ENCODE measurements at regions not wholly inside any gene's neighbourhood (a gene's known extent, or its start where the extent isn't known, plus 50 kb on each side); places are given as distances from the start of the nearest gene placed in this dataset.

DNA sequence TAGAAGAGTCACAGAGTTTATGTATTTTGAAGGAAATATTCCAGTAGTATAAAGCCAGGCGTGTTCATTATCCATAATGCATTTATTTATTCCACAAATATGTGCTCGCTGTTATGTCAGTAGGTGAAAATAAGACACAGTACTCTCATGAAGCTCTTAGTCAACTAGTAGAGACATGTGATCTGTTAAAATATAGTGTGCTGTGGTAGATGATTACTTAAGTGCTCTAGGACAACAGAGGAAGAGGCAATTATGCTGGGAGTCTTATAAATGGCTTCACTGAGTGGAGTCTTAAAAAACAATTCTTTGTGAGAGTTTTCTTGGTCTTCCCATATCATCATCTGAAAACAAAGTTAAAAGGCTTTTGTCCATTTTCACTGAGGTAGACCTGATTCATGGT is 457.3 kb downstream of the XIRP2 start:
- TF ChIP-seq POLR2A (IDR thresholded peaks at IDR 0.05) (no peak), POLR2AphosphoS5 (IDR thresholded peaks at IDR 0.05) (no peak)
- TF ChIP-seq, protein P1, sequence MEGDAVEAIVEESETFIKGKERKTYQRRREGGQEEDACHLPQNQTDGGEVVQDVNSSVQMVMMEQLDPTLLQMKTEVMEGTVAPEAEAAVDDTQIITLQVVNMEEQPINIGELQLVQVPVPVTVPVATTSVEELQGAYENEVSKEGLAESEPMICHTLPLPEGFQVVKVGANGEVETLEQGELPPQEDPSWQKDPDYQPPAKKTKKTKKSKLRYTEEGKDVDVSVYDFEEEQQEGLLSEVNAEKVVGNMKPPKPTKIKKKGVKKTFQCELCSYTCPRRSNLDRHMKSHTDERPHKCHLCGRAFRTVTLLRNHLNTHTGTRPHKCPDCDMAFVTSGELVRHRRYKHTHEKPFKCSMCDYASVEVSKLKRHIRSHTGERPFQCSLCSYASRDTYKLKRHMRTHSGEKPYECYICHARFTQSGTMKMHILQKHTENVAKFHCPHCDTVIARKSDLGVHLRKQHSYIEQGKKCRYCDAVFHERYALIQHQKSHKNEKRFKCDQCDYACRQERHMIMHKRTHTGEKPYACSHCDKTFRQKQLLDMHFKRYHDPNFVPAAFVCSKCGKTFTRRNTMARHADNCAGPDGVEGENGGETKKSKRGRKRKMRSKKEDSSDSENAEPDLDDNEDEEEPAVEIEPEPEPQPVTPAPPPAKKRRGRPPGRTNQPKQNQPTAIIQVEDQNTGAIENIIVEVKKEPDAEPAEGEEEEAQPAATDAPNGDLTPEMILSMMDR (IDR thresholded peaks at IDR 0.05 in 8 of 11, conservative IDR thresholded peaks at IDR 0.05 in 3 of 11), result no peak
- H3K27ac ChIP-seq, result no peak overlapping the region
- H3K36me3 ChIP-seq, result no peaks in the 10 kb centered on the region
- H3K4me3 ChIP-seq, result no peak overlapping the region
- WGBS, 5 donors, result 85 to 93% (median 89%) methylated on average over 2 of the region's 2 CpGs
- DNase-seq, result no peak
- no peaks in the 10 kb centered on the region for H3K4me1 ChIP-seq
- H3K9me3 ChIP-seq, result no peaks in the 10 kb centered on the region
- H3K27me3 ChIP-seq (replicated peaks in 1 of 7), result no peaks in the 10 kb centered on the region
- intact Hi-C loops (cut with DNase I; ENCODE audit: low total_unique reads), result no loop called here

DNA sequence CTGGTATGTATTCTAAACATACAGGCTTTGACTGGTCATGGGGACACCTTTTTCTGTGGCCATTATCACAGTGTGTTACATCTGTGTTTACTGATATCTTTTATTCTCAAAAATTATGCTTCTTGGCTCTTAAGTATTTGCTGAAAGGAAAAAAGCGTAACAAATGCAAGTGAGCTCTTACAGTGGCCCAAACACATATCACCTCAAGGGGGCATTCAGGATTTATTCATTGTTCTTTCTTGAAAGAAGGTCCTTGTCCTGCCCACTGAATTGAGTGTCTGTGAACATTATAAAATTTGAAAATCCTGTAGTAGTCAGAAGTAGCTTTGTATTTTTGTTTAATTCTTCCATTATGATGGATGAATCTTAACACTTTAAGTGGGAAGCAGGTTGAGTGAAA is 454.5 kb downstream of the XIRP2 start:
- Histone ChIP-seq H3K4me3 (no peak overlapping the region), H3K9me3 (no peaks in the 10 kb centered on the region), H3K36me3 (no peaks in the 10 kb centered on the region), H3K27ac (no peak overlapping the region), H3K27me3 (replicated peaks in 1 of 7) (no peaks in the 10 kb centered on the region), H3K4me1 (no peaks in the 10 kb centered on the region)
- no peak for DNase-seq
- TF ChIP-seq POLR2AphosphoS5 (IDR thresholded peaks at IDR 0.05) (no peak), POLR2A (IDR thresholded peaks at IDR 0.05) (no peak)
- TF ChIP-seq, protein P1 (IDR thresholded peaks at IDR 0.05 in 8 of 11, conservative IDR thresholded peaks at IDR 0.05 in 3 of 11), result no peak
- WGBS, 5 donors, result 75 to 91% (median 89%) methylated on average over 1 of the region's 1 CpG
- intact Hi-C loops (cut with DNase I; ENCODE audit: low total_unique reads), result no loop called here

DNA sequence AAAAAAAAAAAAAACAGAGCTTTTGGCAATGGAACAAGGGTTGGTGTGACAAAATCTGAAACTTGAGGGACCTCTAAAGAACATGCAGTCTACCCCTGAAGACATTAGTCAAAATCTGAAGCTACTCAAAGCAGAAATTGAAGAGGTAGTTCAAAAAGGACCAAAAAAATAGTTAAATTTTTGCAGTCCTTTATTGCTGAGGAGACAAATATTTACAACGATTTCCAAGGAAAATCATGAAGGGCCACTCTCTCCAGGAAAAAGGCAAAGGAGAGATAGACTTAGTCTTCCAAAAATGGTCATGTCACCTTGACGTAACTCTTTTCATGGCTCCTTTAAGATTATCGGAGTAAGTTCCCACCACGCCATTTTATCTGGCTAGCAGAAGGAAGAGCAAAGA is 452.0 kb downstream of the XIRP2 start:
- Histone ChIP-seq H3K36me3 (no peaks in the 10 kb centered on the region), H3K27me3 (replicated peaks in 1 of 7) (no peaks in the 10 kb centered on the region), H3K27ac (no peak overlapping the region), H3K9me3 (no peaks in the 10 kb centered on the region), H3K4me1 (no peaks in the 10 kb centered on the region), H3K4me3 (no peak overlapping the region)
- TF ChIP-seq POLR2A (IDR thresholded peaks at IDR 0.05), result no peak
- TF ChIP-seq, protein P1 (IDR thresholded peaks at IDR 0.05 in 8 of 11, conservative IDR thresholded peaks at IDR 0.05 in 3 of 11), result no peak
- no peak for TF ChIP-seq POLR2AphosphoS5 (IDR thresholded peaks at IDR 0.05)
- no peak for DNase-seq
- intact Hi-C loops (cut with DNase I; ENCODE audit: low total_unique reads), result no loop called here
- WGBS, 5 donors, result 87 to 96% (median 90%) methylated on average over 4 of the region's 4 CpGs

DNA sequence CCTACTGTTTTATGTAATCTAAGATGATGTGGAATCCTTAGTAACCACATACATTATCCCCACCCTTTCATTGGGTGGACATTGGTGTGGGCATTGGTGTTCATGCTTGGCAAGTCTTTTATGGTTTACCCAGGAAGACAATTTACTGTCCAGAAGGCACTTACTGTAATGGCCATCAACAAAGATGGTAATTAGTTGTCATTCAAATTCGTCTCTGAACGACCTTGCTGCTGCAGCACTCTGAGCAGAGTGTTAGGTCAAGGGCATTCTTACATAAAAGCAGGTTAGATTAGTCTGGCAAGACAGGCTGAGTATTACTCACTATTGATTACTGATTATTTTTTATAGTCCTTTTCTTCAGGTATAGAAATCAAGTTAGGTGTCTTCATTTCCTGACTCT is 447.9 kb downstream of the XIRP2 start:
- Histone ChIP-seq H3K27me3 (replicated peaks in 1 of 7) (no peaks in the 10 kb centered on the region), H3K27ac (no peak overlapping the region), H3K36me3 (no peaks in the 10 kb centered on the region), H3K4me3 (no peak overlapping the region), H3K4me1 (no peaks in the 10 kb centered on the region), H3K9me3 (no peaks in the 10 kb centered on the region)
- intact Hi-C loops (cut with DNase I; ENCODE audit: low total_unique reads), result no loop called here
- DNase-seq, result no peak
- WGBS, 5 donors, result 65 to 81% (median 73%) methylated on average over 2 of the region's 2 CpGs
- TF ChIP-seq POLR2AphosphoS5 (IDR thresholded peaks at IDR 0.05) (no peak), POLR2A (IDR thresholded peaks at IDR 0.05) (no peak)
- TF ChIP-seq, protein P1 (IDR thresholded peaks at IDR 0.05 in 8 of 11, conservative IDR thresholded peaks at IDR 0.05 in 3 of 11), result no peak
